OCI-LY3 (cell line): ENCODE measurements at regions not wholly inside any gene's neighbourhood (a gene's known extent, or its start where the extent isn't known, plus 50 kb on each side); places are given as distances from the start of the nearest gene placed in this dataset.

Source experiments
- H2AFZ ChIP-seq: fragments of 200-600, 300-600 bp; shearing (Covaris generic); 2 replicates; pipeline ENCODE4 v1.6.0; 2014; ENCODE audit warnings: antibody characterized with exemption, low read depth, low read length
- H3K27ac ChIP-seq: fragments of 200-600, 300-600 bp; sonication (generic); 2 replicates; pipeline ENCODE4 v1.5.1; 2014; ENCODE audit warnings: mild to moderate bottlenecking, low read length, moderate library complexity, mixed read lengths
- H3K27me3 ChIP-seq: fragments of 200-600, 300-600 bp; sonication (generic); 2 replicates; pipeline ENCODE4 v1.6.1; 2014; ENCODE audit warnings: low read depth, low read length, mixed read lengths
- H3K36me3 ChIP-seq: fragments of 200-600, 300-600 bp; sonication (generic); replicated peaks from 2 replicates; pipeline ENCODE3; 2014; ENCODE audit warnings: low read depth, low read length, mixed read lengths
- H3K4me1 ChIP-seq: fragments of 300-600, 200-600 bp; sonication (generic); 2 replicates; pipeline ENCODE4 v1.6.1; 2014; ENCODE audit warnings: low read length, mixed read lengths
- H3K4me2 ChIP-seq: fragments of 200-600, 300-600 bp; sonication (generic); 2 replicates; pipeline ENCODE4 v1.6.1; 2014; ENCODE audit warnings: low read length, mixed read lengths
- H3K4me3 ChIP-seq: fragments of 300-600, 200-600 bp; sonication (generic); 2 replicates; pipeline ENCODE4 v1.5.1; 2014; ENCODE audit warnings: antibody characterized with exemption, mild to moderate bottlenecking, low read length, moderate library complexity
- H3K79me2 ChIP-seq: fragments of 300-600, 200-600 bp; shearing (Covaris generic); 2 replicates; pipeline ENCODE4 v1.6.1; 2014; ENCODE audit warnings: mild to moderate bottlenecking, low read length, mixed read lengths
- H3K9ac ChIP-seq: fragments of 300-600, 200-600 bp; shearing (Covaris generic); 2 replicates; pipeline ENCODE4 v1.6.0; 2014; ENCODE audit warnings: mild to moderate bottlenecking, low read length, moderate library complexity
- H3K9me3 ChIP-seq: fragments of 200-600, 300-600 bp; shearing (Covaris generic); 2 replicates; pipeline ENCODE4 v1.6.1; 2014; ENCODE audit warnings: low read length, mixed read lengths; ENCODE audit not compliant: insufficient read depth
- H4K20me1 ChIP-seq: fragments of 200-600, 300-600 bp; sonication (generic); 2 replicates; pipeline ENCODE4 v1.6.1; 2016; ENCODE audit warnings: low read length, mixed read lengths; ENCODE audit not compliant: insufficient read depth
- EZH2phosphoT487 ChIP-seq: fragments of 200-600 bp; shearing (Covaris generic); IDR thresholded peaks from 2 replicates; pipeline ENCODE4 v1.6.1; 2018; ENCODE audit warnings: antibody characterized with exemption, mixed run types, low read depth
- TF ChIP-seq, protein P1 (sequence below): fragments of 200-600, 300-600 bp; sonication (generic); IDR thresholded peaks from 2 replicates; pipeline ENCODE4 v1.5.1; 2014; ENCODE audit warnings: antibody characterized with exemption, low read length, low read depth

DNA sequence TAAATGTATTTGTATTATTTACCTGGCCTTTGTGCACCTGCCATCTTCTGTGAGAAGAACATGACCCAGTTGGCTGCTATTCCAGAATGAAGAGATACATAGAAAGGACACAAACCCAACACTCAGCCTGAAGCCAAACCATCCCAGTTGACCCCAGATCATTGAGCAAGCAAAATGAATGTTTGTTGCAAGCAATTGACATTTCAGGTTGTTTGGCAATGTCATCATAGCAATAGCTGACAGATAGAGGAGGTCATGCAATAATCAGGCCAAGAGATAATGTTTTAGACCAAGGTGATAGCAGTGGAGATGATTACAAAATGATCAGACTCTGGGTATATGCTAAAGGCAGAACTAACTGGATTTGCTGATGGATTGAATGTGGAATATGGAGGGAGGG is 71.2 kb upstream of the TMEM164 start:
- Histone ChIP-seq H3K36me3 (no peaks in the 10 kb centered on the region), H2AFZ (no peak overlapping the region), H3K9me3 (no peaks in the 10 kb centered on the region), H3K79me2 (no peaks in the 10 kb centered on the region), H4K20me1 (no peaks in the 10 kb centered on the region), H3K27ac (no peak overlapping the region), H3K4me2 (no peak overlapping the region), H3K9ac (no peak overlapping the region), H3K27me3 (no peaks in the 10 kb centered on the region), H3K4me1 (peaks cover 13% of the 10 kb centered on the region), H3K4me3 (no peak overlapping the region)
- TF ChIP-seq, protein P1, sequence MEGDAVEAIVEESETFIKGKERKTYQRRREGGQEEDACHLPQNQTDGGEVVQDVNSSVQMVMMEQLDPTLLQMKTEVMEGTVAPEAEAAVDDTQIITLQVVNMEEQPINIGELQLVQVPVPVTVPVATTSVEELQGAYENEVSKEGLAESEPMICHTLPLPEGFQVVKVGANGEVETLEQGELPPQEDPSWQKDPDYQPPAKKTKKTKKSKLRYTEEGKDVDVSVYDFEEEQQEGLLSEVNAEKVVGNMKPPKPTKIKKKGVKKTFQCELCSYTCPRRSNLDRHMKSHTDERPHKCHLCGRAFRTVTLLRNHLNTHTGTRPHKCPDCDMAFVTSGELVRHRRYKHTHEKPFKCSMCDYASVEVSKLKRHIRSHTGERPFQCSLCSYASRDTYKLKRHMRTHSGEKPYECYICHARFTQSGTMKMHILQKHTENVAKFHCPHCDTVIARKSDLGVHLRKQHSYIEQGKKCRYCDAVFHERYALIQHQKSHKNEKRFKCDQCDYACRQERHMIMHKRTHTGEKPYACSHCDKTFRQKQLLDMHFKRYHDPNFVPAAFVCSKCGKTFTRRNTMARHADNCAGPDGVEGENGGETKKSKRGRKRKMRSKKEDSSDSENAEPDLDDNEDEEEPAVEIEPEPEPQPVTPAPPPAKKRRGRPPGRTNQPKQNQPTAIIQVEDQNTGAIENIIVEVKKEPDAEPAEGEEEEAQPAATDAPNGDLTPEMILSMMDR, result no peak
- no peak for TF ChIP-seq EZH2phosphoT487

DNA sequence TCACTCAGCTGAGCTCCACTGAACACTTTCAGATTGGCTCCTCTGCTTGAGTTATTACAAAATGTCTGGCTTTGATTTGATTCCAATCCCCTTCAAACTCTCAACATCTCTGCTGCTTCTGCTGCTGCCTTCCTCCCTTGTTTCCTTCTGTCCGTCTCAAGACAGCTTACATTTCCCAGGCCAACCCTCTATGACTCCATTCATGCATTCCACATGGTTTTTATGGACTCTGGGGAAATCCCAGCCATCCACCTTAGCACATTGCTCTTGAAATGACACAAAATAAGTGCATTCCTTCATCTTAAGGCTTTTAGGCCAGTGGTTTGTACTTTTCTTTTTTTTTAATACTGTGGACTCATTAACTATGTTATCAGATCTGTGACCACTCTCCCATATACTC is 68.5 kb upstream of the TMEM164 start:
- H4K20me1 ChIP-seq, result no peaks in the 10 kb centered on the region
- peak overlapping the region; percentile 94 for H2AFZ ChIP-seq
- H3K4me1 ChIP-seq, result peaks cover 13% of the 10 kb centered on the region
- H3K4me3 ChIP-seq, result peak overlapping the region; percentile 42; the same call in 1 of the 2 replicates
- H3K9me3 ChIP-seq, result no peaks in the 10 kb centered on the region
- no peaks in the 10 kb centered on the region; the same call in 1 of the 2 replicates for H3K27me3 ChIP-seq
- TF ChIP-seq, protein P1, result no peak
- no peak for TF ChIP-seq EZH2phosphoT487
- no peak overlapping the region for H3K27ac ChIP-seq
- no peaks in the 10 kb centered on the region for H3K79me2 ChIP-seq
- no peaks in the 10 kb centered on the region for H3K36me3 ChIP-seq
- H3K4me2 ChIP-seq, result peak overlapping the region; percentile 60
- no peak overlapping the region for H3K9ac ChIP-seq

DNA sequence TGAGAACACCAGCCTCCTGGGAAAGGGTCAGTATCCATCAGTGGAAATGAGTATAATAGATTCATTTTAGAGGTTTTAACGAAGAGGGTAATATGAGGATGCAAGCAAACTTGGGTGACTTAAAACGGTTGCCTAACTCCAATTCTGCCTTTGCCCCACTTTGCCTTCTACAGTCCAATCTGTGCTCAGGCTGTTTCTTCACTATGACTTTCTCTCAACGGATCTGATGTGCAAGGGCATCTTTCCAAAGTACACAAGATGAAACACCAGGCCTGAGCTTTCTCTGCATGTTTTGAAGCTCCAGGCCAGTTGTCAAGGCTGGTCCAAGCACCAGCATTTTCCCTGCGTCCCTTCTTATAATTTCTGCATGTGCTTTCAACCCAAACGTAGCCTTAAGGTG is 68.0 kb upstream of the TMEM164 start:
- no peak overlapping the region for H3K9ac ChIP-seq
- no peaks in the 10 kb centered on the region for H3K36me3 ChIP-seq
- no peak overlapping the region for H3K27ac ChIP-seq
- no peaks in the 10 kb centered on the region for H3K9me3 ChIP-seq
- TF ChIP-seq, protein P1, result no peak
- TF ChIP-seq EZH2phosphoT487, result no peak
- peak overlapping the region; percentile 60 for H3K4me2 ChIP-seq
- no peaks in the 10 kb centered on the region for H3K79me2 ChIP-seq
- H3K4me1 ChIP-seq, result peaks cover 13% of the 10 kb centered on the region
- no peak overlapping the region for H3K4me3 ChIP-seq
- no peak overlapping the region for H2AFZ ChIP-seq
- H3K27me3 ChIP-seq, result no peaks in the 10 kb centered on the region; the same call in 1 of the 2 replicates
- no peaks in the 10 kb centered on the region for H4K20me1 ChIP-seq

DNA sequence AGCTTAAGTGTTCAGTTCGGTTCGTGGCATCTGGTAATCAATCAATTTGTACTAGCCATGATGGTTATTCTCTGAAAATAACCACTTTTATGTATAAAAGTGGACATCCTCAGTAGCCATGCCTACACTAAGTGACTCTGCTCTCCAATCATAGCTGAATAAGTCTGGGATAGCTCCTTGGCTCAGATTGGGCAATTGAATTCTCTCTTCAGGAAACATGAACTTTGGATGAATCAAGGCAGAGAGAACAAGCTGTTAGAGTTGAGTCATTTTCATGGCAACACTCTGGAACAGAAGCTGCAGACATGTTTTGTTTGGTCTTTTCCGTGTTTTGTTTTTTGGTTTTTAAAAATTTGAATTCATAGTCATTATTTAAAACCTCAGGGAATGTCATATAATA is 66.8 kb upstream of the TMEM164 start:
- H3K27me3 ChIP-seq, result no peaks in the 10 kb centered on the region; the same call in 1 of the 2 replicates
- no peak overlapping the region for H2AFZ ChIP-seq

More for the DNA sequence above, 66.8 kb upstream of the TMEM164 start:
- no peak overlapping the region for H3K4me2 ChIP-seq
- no peak for TF ChIP-seq EZH2phosphoT487
- TF ChIP-seq, protein P1, result no peak
- no peaks in the 10 kb centered on the region for H3K36me3 ChIP-seq
- peaks cover 13% of the 10 kb centered on the region for H3K4me1 ChIP-seq
- no peak overlapping the region for H3K4me3 ChIP-seq
- no peak overlapping the region for H3K9ac ChIP-seq
- no peaks in the 10 kb centered on the region for H3K9me3 ChIP-seq
- H4K20me1 ChIP-seq, result no peaks in the 10 kb centered on the region
- H3K27ac ChIP-seq, result no peak overlapping the region
- H3K79me2 ChIP-seq, result no peaks in the 10 kb centered on the region
